Middle frontal gyrus (tissue), 1 donor: ENCODE measurements at regions not wholly inside any gene's neighbourhood (a gene's known extent, or its start where the extent isn't known, plus 50 kb on each side); places are given as distances from the start of the nearest gene placed in this dataset.
"Not testable (repeated sequence)": the region's sequence is repeated elsewhere in the genome, so short reads cannot be mapped to it uniquely, and the experiment has no call there.

Source experiments
- DNase-seq: peaks from one replicate; pipeline ENCODE4 v3.0.0-alpha.2; 2015; ENCODE audit warnings: low spot score; ENCODE audit errors: extremely low spot score

DNA sequence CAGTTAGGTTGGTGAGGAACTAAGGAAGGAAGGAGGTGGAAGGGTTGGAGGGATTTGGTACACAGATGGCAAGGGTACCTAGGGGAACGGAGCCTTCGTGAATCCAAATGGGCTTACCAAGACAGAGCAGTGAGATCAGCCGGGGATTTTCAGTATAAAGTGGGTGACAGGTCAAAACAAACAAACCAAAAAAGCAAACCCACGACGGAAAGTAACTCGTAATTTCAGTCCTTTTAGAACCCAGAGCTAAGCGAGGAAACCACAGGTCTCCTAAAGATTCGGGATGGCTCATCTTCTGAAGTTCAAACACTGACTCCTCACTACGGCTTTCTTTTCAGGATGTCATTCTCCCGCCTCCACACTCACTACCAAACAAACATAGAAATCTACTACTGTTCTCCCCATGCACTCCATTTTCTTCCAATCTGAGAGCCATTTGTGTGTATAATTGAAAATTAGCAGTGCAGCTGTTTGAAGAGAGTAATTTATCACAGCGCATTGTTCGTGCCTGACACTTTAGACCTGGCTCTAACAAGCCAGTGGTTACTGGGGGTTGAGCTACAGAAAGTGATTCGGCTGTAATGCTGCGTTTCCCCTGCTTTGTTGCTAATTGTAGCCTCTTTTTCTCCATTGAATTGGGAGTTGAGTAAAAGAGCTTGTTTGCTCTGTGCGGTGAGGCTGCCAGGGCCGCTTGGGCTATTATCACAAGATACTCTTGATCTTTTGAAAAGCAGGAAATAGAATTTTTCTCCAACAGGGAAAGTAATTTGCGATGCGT, 64.7 kb upstream of the CCDC39 start:
- no peak for DNase-seq

DNA sequence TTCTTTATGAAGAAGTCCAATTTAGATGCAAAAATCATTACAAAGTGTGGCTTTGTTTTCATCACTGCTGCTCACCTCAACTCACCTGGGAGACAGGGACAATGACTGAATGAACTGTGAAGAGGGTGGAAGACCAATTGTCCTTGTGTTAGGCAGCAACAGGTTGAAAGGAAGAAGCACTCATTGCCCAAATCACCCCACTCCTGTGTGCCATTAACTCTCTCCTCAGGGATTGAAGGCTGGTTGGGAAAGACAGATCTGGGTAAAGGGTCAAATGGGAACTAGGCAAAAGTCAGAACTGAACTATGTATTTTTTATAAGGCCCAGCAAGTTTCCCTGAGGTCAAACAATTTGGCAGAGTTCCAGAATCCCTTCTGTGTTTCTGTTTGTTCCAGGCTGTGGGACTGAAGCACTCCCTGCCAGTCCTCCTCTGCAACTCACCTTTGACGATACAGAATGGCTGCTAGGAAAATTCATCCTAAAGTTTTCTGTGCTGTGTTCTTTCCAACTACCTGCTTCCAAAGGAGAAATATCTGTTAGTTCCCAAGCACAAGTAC, 68.6 kb upstream of the CCDC39 start:
- no peak for DNase-seq

DNA sequence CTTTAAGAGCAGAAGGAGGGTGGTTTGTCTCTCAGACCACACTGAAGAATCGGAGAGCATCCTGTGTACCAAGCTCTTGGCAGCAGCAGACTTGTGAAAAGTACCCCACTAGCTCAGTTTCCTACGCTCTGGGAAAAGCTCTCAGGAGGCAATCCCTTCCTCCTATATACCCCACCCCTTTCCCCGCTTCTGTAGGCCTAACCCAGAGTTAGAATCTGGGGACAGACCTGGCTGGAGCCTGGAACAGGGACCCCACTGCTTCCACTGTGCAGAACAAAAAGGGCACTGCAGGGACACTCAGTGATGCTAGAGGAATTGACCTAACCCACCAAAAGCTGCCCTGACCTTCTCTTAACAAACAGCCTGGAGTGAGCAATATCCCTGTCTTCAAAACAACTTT, 70.0 kb upstream of the CCDC39 start:
- DNase-seq: no peak

DNA sequence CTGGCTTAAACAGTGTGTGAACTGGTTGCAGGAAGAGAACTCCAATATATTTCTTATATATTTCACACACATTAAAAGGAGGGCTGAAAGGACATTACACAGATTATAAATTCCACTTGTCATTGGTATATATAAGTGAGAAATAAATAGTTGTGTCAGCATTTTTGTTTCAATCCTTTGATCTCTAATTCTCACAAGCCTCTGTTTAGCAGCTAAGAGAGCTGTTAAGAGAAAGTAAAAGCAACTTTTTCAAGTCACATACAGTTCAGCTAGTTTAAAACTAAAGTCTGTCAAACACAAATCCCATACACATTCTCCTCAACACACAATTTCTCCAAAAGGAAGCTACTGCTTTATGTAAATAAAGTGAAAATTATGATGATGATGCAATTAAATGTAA, 70.5 kb upstream of the CCDC39 start:
- DNase-seq: no peak

DNA sequence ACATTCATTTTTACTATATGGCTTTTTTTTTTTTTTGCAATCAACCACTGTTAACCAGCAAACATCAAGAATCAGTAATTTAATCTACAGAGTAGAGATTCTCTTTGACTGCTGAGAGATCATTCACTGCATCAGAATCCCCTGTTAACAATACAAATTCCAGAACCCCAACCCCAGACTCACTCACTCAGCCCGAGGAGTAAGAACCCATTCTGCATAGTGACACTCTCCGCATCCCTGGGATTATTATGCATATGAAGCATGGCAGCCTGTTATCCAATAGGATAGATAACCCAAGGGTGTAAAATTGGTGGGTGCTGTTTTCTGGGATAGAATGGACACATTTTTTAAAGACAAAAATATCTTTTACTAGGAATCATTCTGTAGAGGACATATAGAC, 76.3 kb upstream of the CCDC39 start:
- no peak for DNase-seq

DNA sequence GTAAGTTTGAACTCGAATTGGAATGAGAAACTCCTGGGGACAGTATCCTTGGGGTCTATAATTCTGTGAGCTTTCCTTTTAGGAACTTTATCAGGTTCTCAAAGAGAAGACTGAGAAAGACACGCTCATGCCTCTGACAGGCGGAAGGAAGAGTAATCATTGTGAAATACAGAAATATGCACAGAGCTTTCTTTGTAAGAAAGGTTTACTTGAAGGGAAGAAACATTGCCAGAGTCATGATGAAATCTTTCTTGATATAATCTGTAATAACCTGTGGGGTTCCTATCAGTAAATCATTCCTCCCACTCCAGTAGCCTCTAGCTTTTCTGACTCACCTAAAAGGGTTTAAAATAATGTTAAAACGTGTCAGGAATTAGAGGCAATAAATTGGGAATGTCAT, 83.6 kb upstream of the CCDC39 start:
- DNase-seq: no peak

DNA sequence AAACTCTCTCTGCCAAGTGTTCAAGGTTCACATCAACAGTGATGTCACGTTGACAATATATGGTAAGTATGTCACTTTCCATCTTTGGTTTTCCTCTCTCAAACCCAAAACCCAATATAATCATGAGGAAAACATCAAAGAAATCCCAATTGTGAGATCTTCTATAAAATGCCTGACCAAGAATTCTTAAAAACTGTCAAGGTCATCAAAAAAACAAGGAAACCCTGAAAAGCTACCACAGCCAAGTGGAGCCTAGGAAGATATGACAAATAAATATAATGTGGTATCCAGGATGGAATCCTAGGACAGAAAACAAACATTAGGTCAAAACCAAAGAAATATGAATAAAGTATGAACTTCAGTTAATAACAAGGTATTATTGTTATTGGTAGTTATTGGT, 85.2 kb upstream of the CCDC39 start:
- no peak for DNase-seq

DNA sequence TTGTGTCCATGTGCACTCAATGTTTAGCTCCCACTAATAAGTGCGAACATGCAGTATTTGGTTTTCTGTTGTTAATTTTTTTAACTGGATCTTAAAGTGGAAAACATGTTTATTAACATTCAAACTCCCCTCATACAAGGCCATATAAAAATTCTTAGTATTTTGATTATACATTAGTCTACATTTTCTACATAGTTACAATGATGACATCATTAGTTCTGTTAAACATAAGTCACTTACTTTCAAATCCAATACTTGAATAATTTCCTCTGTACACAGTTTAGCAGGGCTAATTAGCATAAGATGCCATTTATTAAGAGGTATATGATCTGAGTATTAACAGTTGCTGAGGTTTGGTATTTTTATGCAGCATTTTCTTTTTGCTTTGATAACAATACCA, 91.3 kb upstream of the CCDC39 start:
- DNase-seq: no peak

DNA sequence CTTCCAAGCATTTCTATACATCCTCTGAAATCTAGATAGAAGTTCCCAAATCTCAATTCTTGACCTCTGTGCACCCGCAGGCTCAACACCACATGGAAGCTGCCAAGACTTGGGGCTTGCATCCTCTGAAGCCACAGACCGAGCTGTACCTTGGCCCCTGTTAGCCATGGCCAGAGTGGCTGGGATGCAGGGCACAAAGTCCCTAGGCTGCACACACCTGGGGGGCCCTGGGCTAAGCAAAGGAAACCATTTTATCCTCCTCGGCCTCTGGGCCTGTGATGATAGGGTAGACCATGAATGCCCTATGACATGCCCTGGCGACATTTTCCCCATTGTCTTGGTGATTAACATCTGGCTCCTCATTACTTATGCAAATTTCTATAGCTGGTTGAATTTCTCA, 97.1 kb upstream of the CCDC39 start:
- DNase-seq: no peak

DNA sequence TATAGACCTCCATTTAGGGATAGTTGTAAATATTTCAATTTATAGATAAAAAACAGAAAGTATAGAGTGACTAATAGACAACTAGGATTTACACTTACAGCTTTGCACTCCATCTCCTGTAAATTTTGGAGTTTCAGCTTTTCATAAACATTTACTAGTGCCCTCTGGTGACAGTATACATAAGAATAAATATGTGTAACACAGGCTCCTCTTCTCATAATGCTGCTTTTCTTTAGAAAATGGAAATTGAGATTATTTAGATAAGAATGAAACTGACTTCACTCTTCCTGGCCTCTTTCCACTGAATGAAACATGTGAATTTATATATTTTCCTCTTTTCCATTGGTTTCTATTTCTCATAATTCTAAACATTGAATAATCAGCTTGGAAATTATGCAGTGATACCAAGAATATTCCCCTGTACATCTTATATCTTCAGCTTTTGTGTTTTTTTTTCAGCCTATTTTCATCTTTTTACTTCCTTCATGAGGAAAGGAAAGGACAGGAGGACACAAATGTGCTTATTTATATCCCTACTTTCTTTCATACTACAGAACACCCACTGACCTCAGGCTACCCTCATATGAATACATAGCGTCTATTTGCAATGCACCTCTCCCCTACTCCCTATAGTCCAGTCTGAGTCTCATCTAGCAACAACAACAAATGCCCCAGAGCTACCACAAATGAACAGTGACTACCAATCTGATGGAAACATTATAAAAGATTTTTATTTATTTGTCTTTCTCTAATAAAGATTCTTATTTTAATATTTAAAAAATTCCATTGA, 103.1 kb upstream of the CCDC39 start:
- DNase-seq: no peak

DNA sequence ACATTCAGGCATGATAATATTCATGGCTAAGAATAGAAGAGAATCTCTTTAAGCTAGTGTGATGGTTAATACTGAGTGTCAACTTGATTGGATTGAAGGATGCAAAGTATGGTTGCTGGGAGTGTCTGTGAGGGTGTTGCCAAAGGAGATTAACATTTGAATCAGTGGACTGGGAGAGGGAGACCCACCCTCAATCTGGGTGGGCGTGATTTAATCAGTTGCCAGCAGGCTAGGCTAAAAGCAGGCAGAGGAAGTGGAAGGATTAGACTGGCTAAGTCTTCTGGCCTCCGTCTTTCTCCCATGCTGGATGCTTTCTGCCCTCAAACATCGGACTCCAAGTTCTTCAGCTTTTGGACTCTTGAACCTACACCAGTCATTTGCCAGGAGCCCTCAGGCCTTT, 106.9 kb upstream of the CCDC39 start:
- not testable (repeated sequence) for DNase-seq

DNA sequence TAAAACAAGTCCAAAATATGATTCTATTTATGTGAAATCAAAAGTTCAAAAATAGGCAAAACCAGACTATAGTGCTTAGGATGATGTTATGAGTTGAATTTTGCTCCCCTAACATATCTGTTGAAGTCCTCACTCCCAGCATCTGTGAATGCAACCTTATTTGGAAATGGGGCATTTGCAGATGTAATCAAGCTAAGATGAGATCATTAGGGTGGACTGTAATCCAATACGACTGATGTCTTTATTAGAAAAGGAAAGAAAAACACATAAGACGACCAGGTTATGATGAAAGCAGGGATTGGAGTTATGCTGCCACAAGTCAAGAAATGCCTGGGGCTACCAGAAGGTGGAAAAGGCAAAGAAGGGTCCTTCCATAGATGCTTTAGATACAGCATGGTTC, 110.5 kb upstream of the CCDC39 start:
- DNase-seq: no peak

DNA sequence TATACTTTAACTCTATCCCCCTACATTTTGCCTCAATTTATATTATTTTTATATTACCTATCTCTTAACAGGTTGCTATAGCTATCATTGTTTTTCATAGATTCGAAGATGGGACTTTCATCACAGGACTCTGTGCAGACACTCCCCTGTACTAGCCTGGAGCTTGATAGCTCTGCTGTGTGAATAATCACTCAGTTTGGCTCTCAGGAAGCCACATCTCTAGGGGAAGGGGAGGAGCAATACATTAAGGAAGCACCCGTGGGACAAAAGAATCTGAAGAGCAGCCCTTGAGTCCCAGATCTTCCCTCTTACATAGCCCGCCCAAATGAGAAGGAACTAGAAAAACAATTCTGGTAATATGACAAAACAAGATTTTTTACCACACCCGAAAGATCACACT, 114.3 kb upstream of the FXR1 start:
- DNase-seq: no peak

DNA sequence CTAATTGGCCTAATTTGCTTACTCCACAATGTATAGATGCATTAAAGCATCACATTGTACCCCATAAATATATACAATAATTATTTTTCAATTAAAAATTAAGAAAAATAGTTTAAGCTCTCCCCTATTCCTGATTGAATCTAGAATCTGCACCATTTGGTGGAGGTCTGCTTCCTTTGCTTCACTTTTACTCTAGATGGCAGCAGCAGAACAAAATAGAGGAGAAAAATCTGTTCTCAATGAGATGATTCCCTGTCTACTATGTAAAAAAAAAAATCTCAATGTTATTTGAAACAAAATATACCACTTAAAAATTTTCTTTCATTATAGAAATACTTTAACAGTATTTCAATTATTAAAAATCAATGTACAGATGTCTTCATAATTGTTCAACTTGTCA, 109.6 kb upstream of the FXR1 start:
- peak; percentile 18 for DNase-seq

DNA sequence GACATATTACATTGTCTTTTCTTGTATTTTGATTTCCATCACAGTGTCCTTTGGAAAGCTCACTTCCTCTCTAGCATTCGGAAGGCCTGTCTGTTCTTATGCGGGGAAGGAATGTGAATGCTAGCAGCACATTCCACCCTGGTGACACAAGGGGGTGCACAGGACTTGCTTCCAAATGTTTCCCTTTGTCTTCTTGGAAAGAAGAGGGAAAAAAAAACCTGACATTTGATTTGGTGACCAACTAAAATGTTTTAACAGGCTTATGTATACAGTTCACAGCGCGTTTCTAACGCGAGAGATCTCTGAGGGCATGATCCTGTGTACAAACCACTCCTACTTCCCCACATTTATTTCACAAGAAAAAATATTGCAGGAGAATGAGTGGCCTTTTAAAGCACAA, 107.6 kb upstream of the FXR1 start:
- DNase-seq: no peak

DNA sequence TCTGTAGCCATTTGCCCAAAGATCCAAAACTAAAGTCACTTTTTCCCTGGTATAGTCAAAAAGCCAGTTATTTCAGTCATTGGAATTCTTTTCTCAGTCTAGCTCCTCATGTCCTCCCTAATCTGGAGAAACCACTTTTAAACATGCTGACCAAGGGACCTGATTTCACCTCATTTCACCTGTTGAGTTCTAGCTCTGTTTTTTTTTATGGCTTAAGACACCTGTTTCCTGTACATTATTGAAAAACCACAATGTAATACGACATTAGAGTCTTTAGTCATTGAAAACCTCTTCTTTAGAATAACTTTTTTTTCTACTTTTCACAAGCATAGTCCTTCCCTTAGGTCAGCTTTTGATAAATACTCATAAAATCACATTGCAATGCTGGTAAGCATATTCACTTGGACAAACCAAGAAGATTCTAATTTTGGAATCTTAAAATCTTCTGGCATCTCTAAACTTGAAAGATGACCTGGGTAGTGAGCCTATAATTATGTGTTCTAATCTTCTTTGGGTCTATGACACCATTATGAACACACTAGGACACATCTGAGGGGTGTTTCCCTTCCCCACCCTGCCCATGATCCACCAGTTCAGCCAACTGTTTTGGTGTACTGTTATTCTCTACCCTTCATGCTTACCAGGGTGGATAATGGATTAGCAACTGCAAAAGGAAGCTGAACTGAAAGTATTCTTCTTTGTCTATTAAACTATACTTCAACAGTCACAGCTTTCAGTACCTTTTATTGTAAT, 103.5 kb upstream of the FXR1 start:
- DNase-seq: no peak

DNA sequence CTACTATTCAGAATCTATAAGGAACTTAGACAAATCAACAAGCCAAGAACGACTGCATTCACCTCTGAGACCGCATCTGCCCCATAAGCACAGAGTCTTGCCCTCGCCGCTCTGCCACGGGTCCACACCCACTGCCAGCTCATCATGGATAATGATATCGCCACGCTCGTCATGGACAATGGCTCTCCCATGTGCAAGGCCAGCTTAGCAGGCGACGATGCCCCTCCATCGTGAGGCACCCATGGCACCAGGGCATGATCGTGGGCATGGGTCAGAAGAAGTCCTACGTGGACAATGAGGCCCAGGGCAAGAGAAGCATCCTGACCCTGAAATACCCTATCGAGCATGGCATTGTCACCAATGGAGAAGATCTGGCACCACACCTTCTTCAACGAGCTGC, 92.1 kb upstream of the FXR1 start:
- DNase-seq: no peak

DNA sequence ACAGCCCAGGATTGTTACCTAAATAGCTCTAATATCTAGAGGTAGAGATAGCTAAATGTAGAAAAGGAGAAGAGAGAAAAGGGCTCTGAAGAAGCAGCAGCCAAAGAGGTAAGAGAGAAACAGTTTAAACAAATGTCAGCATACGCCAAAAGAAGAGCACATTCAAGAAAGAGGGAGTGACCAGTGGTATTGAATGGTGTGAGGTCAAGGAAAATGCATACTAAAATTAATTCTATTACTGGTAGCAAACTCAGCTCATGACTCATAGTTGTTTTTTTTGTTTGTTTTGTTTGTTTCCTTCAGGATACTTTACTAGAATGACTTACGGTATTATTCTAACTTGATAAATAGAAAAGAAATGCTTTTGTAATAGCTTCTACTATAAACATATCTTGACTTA, 86.5 kb upstream of the FXR1 start:
- DNase-seq: no peak

DNA sequence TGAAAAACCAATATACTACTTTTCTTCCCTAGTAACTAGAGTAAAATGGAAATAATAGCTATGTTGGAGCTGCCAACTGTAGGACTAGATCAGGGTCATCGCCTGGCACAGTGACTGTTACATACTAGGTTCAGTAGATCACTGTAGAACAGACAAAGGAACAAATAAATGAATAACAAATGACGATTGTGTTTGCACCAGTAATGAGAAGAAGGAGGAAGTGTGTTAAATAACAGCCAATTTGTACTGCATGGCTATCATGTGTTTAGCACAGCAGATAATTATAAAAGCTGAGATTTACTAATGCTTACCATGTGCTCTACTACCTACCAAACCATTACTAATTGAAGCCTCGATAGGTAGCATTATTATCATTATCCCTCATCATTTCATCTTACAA, 85.3 kb upstream of the FXR1 start:
- DNase-seq: no peak

DNA sequence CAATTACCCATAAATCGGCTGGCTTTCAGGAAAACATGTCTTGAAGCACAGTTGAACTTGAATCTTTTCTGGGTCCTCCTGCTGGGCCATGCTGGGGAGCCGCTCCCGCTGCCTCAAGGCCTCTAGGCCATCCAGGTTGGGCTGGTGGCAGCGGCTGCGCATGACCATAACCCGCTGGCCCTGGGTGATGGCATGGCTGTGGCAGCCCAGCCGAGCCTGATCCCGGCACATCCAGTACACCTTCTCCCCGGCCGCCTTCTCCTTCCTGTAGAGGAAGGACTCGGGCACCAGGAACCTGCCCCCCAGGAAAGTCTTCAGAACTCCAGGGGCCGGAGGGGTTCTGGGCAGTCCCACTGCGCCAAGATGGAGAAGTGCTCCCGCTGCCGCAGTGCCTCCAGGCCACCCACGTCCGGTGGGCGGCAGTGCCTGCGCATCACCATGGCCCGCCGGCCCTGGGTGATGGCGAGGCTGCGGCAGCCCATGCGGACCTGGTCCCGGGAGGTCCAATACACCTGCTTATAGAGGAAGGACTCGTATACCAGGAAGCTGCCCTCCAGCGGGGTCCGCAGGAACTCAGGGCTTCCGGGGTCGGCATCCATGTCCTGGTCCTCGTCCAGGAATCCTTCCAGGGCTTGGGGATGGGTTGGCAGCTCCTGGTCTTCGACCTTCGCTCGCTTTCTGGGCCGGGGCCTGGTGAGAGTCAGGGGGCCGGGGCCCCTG, 84.3 kb upstream of the FXR1 start:
- no peak for DNase-seq

DNA sequence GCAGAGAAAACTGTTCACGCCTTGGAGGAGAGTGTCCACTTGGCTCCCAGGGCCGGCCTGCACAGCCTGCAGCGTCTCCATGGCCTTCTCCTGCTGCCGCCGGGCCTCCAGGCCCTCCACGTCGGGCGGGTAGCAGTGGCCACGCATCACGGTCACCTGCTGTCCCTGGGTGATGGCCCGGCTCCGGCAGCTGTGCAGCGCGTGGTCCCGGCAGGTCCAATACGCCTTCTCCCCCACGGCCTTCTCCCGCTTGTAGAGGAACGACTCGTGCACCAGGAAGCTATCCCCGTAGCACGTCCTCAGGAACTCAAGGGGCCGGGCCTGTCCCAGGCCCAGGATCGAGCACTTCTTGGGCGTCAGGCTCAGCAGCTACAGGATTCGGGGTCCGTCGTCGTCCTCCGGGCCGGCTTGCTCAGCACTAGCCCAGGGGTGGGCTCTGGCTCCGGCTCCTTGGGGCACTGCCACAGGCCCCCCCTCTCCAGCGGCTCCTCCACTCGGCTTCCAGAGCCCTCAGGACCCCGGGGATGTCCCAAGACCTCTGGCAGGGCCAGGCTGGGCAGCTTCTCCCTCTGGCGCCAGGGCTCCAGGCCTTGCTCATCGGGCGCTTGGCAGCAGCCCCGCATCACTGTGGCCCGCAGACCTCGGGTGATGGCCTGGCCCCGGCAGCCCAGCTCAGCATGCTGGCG, 83.6 kb upstream of the FXR1 start:
- DNase-seq: no peak
